SK-N-SH treated with all-trans-retinoic acid at 6 μM for 48 hours (cell line): ENCODE measurements at regions not wholly inside any gene's neighbourhood (a gene's known extent, or its start where the extent isn't known, plus 50 kb on each side); places are given as distances from the start of the nearest gene placed in this dataset.

Experiments
- ATAC-seq: fragments of 200-7000 bp; cut with Tn5 transposase; 3 replicates; pipeline ENCODE4 v1.9.1; 2020; ENCODE audit warnings: mild to moderate bottlenecking, moderate library complexity
- ARNTL ChIP-seq: fragments of 450-650 bp; formaldehyde crosslinking; IDR thresholded peaks from 2 replicates; pipeline ENCODE4 v1.5.0; 2020; ENCODE audit warnings: low read depth, mild to moderate bottlenecking, moderate library complexity, borderline replicate concordance
- CSDC2 ChIP-seq: fragments of 250-450 bp; sonication (Bioruptor Pico); IDR thresholded peaks from 2 replicates; pipeline ENCODE4 v1.5.0; 2020; ENCODE audit warnings: mild to moderate bottlenecking, moderate library complexity
- ESRRG ChIP-seq: fragments of 250-450 bp; sonication (Bioruptor Pico); IDR thresholded peaks from 2 replicates; pipeline ENCODE4 v1.6.1; 2021; ENCODE audit warnings: mild to moderate bottlenecking
- GLIS3 ChIP-seq: fragments of 250-450 bp; sonication (Bioruptor Pico); IDR thresholded peaks from 2 replicates; pipeline ENCODE4 v1.5.0; 2020; ENCODE audit warnings: mild to moderate bottlenecking, moderate library complexity
- ISL1 ChIP-seq: fragments of 250-450 bp; sonication (Bioruptor Pico); IDR thresholded peaks from 2 replicates; pipeline ENCODE4 v2.1.2; 2022; ENCODE audit warnings: mild to moderate bottlenecking, moderate library complexity
- PATZ1 ChIP-seq: fragments of 250-450 bp; sonication (Bioruptor Pico); IDR thresholded peaks from 2 replicates; pipeline ENCODE4 v1.8.0; 2020; ENCODE audit warnings: mild to moderate bottlenecking, moderate library complexity, borderline replicate concordance
- PPARA ChIP-seq: fragments of 250-450 bp; sonication (Bioruptor Pico); IDR thresholded peaks from 2 replicates; pipeline ENCODE4 v1.5.0; 2020; ENCODE audit warnings: mild to moderate bottlenecking, borderline replicate concordance
- RARB ChIP-seq: fragments of 250-450 bp; sonication (Bioruptor Pico); IDR thresholded peaks from 2 replicates; pipeline ENCODE4 v1.8.0; 2021; ENCODE audit warnings: mild to moderate bottlenecking, moderate library complexity
- SNAI2 ChIP-seq: fragments of 250-450 bp; sonication (Bioruptor Pico); IDR thresholded peaks from 2 replicates; pipeline ENCODE4 v1.5.0; 2020; ENCODE audit warnings: mild to moderate bottlenecking, moderate library complexity
- TCF4 ChIP-seq: fragments of 250-450 bp; sonication (Bioruptor Pico); IDR thresholded peaks from 2 replicates; pipeline ENCODE4 v1.8.0; 2021; ENCODE audit warnings: mild to moderate bottlenecking, moderate library complexity, borderline replicate concordance
- TOX ChIP-seq: fragments of 250-450 bp; sonication (Bioruptor Pico); IDR thresholded peaks from 2 replicates; pipeline ENCODE4 v1.8.0; 2021; ENCODE audit warnings: mild to moderate bottlenecking, moderate library complexity, borderline replicate concordance
- ZC3H10 ChIP-seq: fragments of 250-450 bp; sonication (Bioruptor Pico); IDR thresholded peaks from 2 replicates; pipeline ENCODE4 v1.5.1; 2021; ENCODE audit warnings: mild to moderate bottlenecking, moderate library complexity
- ZFP3 ChIP-seq: fragments of 250-450 bp; sonication (Bioruptor Pico); IDR thresholded peaks from 2 replicates; pipeline ENCODE4 v1.5.0; 2020; ENCODE audit warnings: mild to moderate bottlenecking, moderate library complexity
- ZFP30 ChIP-seq: fragments of 450-650 bp; formaldehyde crosslinking; IDR thresholded peaks from 2 replicates; pipeline ENCODE4 v1.5.0; 2022; ENCODE audit warnings: mild to moderate bottlenecking, moderate library complexity
- ZNF565 ChIP-seq: fragments of 450-650 bp; formaldehyde crosslinking; conservative IDR thresholded peaks from 2 replicates; pipeline ENCODE4 v1.5.0; 2020; ENCODE audit warnings: low read depth, mild to moderate bottlenecking, moderate library complexity
- ZNF70 ChIP-seq: fragments of 450-650 bp; formaldehyde crosslinking; IDR thresholded peaks from 2 replicates; pipeline ENCODE4 v1.5.0; 2020; ENCODE audit warnings: mild to moderate bottlenecking, moderate library complexity
- ZNF8 ChIP-seq: fragments of 450-650 bp; formaldehyde crosslinking; IDR thresholded peaks from 2 replicates; pipeline ENCODE4 v1.5.0; 2020; ENCODE audit warnings: mild to moderate bottlenecking, moderate library complexity
- TF ChIP-seq, protein P1 (sequence below): fragments of 250-450 bp; sonication (Bioruptor Pico); IDR thresholded peaks from 2 replicates; pipeline ENCODE4 v1.8.0; 2021; ENCODE audit warnings: low read depth, mild to moderate bottlenecking, moderate library complexity, borderline replicate concordance
- TF ChIP-seq, protein P2 (sequence below): fragments of 250-450 bp; sonication (Bioruptor Pico); IDR thresholded peaks from 2 replicates; pipeline ENCODE4 v1.5.1; 2021; ENCODE audit warnings: mild to moderate bottlenecking, moderate library complexity
- TF ChIP-seq, protein P3 (sequence below): fragments of 250-450 bp; sonication (Bioruptor Pico); IDR thresholded peaks from 2 replicates; pipeline ENCODE4 v1.5.1; 2020; ENCODE audit warnings: low read depth, mild to moderate bottlenecking, moderate library complexity
- TF ChIP-seq, protein P4 (sequence below): fragments of 250-450 bp; sonication (Bioruptor Pico); IDR thresholded peaks from 2 replicates; pipeline ENCODE4 v1.5.0; 2020; ENCODE audit warnings: mild to moderate bottlenecking, moderate library complexity

GRCh38 chr4:132838244-132838643 lies 310.9 kb upstream of the PCDH10 start:
- no peak for ATAC-seq
- TF ChIP-seq RARB (no peak), GLIS3 (CRISPR knock-in tag) (no peak), ZNF8 (CRISPR knock-in tag) (no peak)
- TF ChIP-seq, protein P1, sequence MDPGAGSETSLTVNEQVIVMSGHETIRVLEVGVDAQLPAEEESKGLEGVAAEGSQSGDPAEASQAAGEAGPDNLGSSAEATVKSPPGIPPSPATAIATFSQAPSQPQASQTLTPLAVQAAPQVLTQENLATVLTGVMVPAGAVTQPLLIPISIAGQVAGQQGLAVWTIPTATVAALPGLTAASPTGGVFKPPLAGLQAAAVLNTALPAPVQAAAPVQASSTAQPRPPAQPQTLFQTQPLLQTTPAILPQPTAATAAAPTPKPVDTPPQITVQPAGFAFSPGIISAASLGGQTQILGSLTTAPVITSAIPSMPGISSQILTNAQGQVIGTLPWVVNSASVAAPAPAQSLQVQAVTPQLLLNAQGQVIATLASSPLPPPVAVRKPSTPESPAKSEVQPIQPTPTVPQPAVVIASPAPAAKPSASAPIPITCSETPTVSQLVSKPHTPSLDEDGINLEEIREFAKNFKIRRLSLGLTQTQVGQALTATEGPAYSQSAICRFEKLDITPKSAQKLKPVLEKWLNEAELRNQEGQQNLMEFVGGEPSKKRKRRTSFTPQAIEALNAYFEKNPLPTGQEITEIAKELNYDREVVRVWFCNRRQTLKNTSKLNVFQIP (CRISPR knock-in tag): no peak

GRCh38 chr4:132839070-132839469 lies 310.0 kb upstream of the PCDH10 start:
- TF ChIP-seq SNAI2: no peak
- TF ChIP-seq PPARA (CRISPR knock-in tag): no peak
- TF ChIP-seq RARB: no peak
- TF ChIP-seq ARNTL (CRISPR knock-in tag): no peak
- TF ChIP-seq, protein P1 (CRISPR knock-in tag): no peak
- TF ChIP-seq ZC3H10 (CRISPR knock-in tag): no peak
- TF ChIP-seq ZNF565 (CRISPR knock-in tag): no peak
- no peak for TF ChIP-seq ZFP30 (CRISPR knock-in tag)
- TF ChIP-seq PATZ1 (CRISPR knock-in tag): no peak
- TF ChIP-seq, protein P2, sequence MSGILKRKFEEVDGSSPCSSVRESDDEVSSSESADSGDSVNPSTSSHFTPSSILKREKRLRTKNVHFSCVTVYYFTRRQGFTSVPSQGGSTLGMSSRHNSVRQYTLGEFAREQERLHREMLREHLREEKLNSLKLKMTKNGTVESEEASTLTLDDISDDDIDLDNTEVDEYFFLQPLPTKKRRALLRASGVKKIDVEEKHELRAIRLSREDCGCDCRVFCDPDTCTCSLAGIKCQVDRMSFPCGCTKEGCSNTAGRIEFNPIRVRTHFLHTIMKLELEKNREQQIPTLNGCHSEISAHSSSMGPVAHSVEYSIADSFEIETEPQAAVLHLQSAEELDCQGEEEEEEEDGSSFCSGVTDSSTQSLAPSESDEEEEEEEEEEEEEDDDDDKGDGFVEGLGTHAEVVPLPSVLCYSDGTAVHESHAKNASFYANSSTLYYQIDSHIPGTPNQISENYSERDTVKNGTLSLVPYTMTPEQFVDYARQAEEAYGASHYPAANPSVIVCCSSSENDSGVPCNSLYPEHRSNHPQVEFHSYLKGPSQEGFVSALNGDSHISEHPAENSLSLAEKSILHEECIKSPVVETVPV: no peak
- TF ChIP-seq, protein P3, sequence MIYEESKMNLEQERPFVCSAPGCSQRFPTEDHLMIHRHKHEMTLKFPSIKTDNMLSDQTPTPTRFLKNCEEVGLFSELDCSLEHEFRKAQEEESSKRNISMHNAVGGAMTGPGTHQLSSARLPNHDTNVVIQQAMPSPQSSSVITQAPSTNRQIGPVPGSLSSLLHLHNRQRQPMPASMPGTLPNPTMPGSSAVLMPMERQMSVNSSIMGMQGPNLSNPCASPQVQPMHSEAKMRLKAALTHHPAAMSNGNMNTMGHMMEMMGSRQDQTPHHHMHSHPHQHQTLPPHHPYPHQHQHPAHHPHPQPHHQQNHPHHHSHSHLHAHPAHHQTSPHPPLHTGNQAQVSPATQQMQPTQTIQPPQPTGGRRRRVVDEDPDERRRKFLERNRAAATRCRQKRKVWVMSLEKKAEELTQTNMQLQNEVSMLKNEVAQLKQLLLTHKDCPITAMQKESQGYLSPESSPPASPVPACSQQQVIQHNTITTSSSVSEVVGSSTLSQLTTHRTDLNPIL (CRISPR knock-in tag): no peak
- no peak for TF ChIP-seq ZNF8 (CRISPR knock-in tag)
- no peak for TF ChIP-seq ISL1 (CRISPR knock-in tag)
- no peak for TF ChIP-seq ZFP3 (CRISPR knock-in tag)
- no peak for TF ChIP-seq CSDC2 (CRISPR knock-in tag)
- no peak for TF ChIP-seq ESRRG
- no peak for ATAC-seq

GRCh38 chr4:132859929-132860328 lies 289.2 kb upstream of the PCDH10 start:
- TF ChIP-seq GLIS3 (CRISPR knock-in tag) (no peak), TOX (CRISPR knock-in tag) (no peak), CSDC2 (CRISPR knock-in tag) (no peak), ZNF70 (CRISPR knock-in tag) (no peak), ZNF8 (CRISPR knock-in tag) (no peak), TCF4 (CRISPR knock-in tag) (no peak), RARB (no peak), ZFP3 (CRISPR knock-in tag) (no peak), SNAI2 (no peak)
- TF ChIP-seq, protein P3 (CRISPR knock-in tag): no peak
- TF ChIP-seq, protein P2: no peak
- TF ChIP-seq, protein P4, sequence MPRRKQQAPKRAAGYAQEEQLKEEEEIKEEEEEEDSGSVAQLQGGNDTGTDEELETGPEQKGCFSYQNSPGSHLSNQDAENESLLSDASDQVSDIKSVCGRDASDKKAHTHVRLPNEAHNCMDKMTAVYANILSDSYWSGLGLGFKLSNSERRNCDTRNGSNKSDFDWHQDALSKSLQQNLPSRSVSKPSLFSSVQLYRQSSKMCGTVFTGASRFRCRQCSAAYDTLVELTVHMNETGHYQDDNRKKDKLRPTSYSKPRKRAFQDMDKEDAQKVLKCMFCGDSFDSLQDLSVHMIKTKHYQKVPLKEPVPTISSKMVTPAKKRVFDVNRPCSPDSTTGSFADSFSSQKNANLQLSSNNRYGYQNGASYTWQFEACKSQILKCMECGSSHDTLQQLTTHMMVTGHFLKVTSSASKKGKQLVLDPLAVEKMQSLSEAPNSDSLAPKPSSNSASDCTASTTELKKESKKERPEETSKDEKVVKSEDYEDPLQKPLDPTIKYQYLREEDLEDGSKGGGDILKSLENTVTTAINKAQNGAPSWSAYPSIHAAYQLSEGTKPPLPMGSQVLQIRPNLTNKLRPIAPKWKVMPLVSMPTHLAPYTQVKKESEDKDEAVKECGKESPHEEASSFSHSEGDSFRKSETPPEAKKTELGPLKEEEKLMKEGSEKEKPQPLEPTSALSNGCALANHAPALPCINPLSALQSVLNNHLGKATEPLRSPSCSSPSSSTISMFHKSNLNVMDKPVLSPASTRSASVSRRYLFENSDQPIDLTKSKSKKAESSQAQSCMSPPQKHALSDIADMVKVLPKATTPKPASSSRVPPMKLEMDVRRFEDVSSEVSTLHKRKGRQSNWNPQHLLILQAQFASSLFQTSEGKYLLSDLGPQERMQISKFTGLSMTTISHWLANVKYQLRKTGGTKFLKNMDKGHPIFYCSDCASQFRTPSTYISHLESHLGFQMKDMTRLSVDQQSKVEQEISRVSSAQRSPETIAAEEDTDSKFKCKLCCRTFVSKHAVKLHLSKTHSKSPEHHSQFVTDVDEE (CRISPR knock-in tag): no peak
- ATAC-seq: no peak
